Fibroblast of pulmonary artery (primary cell): ENCODE measurements at regions not wholly inside any gene's neighbourhood (a gene's known extent, or its start where the extent isn't known, plus 50 kb on each side); places are given as distances from the start of the nearest gene placed in this dataset.

Source experiments
- DNase-seq: peaks from one replicate; pipeline ENCODE4 v3.0.0-alpha.2; 2010; ENCODE audit warnings: low read depth
- H3K4me3 ChIP-seq: replicated peaks from 2 replicates; pipeline ENCODE4 v1.5.1; 2011; ENCODE audit warnings: low read depth, mild to moderate bottlenecking, control low read depth, low read length, moderate library complexity
- CTCF ChIP-seq: IDR thresholded peaks from 2 replicates; pipeline ENCODE4 v1.5.1; 2011; ENCODE audit warnings: mild to moderate bottlenecking, control low read depth, low read length, inconsistent platforms; ENCODE audit errors: missing control alignments

- no peak for TF ChIP-seq CTCF
- no peak overlapping the region for H3K4me3 ChIP-seq
- no peak for DNase-seq
Measured at GRCh38 chr2:236393581-236393980, 129.4 kb upstream of the ASB18 start.

- DNase-seq, result no peak
- no peak overlapping the region for H3K4me3 ChIP-seq
- no peak for TF ChIP-seq CTCF
Measured at GRCh38 chr2:236394571-236394970, 130.4 kb upstream of the ASB18 start.

DNA sequence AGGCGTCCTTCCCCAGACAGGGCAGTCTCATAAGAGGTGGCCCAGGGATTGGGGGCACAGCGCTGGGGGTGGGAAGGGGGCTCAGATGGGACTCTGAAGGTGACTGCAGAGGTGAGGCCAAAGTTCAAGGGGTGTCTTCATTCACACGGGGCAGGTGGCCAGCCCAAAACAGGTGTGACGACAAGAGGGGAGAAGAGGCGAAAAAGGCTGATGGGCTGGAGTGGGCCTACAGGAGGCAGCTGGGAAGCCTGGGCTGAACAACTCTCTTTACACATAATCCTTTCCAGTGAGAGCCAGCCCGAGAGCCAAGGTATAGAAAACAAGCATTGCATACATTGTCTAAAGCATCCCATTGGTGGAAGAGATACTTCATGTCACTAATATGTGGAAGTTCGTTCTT is 130.9 kb upstream of the ASB18 start:
- no peak for DNase-seq
- TF ChIP-seq CTCF, result no peak
- H3K4me3 ChIP-seq, result no peak overlapping the region

GRCh38 chr2:236396818-236397350 is 132.7 kb upstream of the ASB18 start:
- DNase-seq, result no peak
- TF ChIP-seq CTCF, result no peak
- H3K4me3 ChIP-seq, result no peak overlapping the region

DNA sequence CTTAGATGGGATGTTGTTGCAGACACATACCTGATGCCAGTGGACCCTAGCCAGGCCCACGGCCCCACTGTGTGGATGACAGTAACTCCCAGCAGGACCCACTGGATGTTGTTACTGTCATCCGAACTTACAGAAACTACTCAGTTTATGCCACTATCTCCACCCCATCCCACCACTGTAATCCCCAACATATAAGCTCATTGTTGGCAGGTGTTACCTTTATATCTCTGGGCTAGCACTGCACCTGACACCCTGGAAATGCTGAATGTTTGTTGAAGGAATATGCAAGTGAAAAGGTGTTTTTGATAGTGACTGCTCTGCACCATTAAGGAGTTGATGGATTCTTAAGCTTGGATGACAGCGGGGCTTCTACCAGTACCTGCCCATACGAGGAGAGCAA is 133.5 kb upstream of the ASB18 start:
- H3K4me3 ChIP-seq, result no peak overlapping the region
- no peak for DNase-seq
- no peak for TF ChIP-seq CTCF

DNA sequence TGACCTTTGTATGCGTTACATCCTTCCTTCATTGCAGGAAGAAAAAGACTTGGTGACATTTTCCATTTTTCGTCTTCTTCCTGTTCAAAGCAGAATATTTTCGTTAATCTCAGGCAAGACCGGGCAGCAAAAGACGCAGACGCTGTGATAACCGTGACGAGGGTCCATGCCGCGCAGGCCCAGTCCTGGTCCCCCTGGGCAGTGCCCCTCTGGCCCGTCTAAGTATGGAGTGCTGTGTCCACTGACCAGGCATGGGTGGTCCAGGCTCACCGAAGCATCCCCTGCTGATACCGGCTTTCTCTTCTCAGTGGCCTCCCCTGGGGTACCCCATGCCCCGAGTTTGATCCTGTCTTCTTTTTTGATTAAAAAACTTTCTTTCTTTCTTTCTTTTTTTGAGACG is 135.2 kb upstream of the ASB18 start:
- no peak for TF ChIP-seq CTCF
- H3K4me3 ChIP-seq, result no peak overlapping the region
- no peak for DNase-seq

GRCh38 chr2:236400046-236400574 is 135.9 kb upstream of the ASB18 start:
- DNase-seq, result no peak
- no peak for TF ChIP-seq CTCF
- no peak overlapping the region for H3K4me3 ChIP-seq
